HG02678 (cell line): ENCODE measurements at regions not wholly inside any gene's neighbourhood (a gene's known extent, or its start where the extent isn't known, plus 50 kb on each side); places are given as distances from the start of the nearest gene placed in this dataset.
A peak's percentile ranks its signal among the peaks of the same experiment; 100 is the strongest.

Experiments
- ATAC-seq: cut with Tn5 transposase; IDR thresholded peaks from one replicate; pipeline ENCODE4 v1.9.1; 2021; ENCODE audit warnings: mild to moderate bottlenecking, moderate library complexity; ENCODE audit not compliant: unreplicated experiment

DNA sequence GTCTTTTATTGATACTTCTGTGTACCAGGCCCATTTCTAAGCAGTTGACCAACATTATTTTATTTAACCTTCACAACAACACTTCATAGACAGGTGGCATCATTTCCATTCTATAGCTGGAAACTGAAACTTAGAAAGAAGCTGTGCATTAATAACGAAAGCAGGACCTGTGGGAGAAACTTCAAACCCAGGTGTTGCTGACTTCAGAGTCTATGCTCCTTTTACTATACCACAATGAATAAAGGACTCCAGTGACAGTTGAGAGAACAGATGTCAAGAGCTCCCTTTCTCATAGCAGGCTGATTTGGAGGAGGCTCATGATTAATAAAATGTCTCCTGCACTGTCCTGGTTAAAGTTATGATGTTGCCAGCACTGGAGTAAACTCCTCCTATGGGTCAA, 56.6 kb upstream of the POU3F2 start:
- ATAC-seq = peak; percentile 100

DNA sequence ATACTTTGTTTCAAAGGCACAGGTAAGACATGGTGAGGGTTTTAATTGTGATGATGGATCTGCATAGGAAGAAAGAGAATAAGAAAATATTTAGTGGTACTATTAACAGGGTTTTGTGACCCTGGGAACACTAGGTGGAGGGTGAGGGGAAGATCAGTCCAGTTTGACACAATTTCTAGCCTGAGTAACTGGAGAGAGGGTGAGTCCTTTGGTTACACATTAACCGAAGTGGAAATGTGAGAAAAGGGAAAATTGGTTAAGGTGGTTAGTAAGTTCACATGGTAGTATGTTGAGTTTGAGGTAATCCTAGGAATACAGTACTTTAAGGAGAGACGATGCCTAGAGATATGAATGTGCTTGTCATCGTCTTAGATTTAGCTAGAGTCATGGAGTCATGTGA, 54.8 kb upstream of the POU3F2 start:
- no peak for ATAC-seq

DNA sequence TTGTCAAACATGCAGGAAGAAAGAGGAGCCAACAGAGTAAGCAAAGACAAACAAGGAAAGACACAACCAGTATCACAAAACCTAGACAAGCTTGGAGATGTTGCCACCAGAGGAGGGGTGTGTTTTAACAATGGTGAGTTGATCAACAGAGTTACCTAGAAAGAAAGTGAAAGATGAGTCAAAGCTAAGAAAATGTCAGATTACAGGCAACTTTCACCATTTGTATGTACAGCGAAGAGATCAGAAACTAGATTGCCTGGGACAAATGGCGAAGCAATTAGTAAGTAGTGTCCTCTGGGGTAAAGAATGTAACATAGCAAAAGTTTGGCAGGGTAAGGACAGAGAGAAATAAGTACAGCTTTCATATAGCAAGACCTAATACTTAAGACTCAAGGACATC, 51.6 kb upstream of the POU3F2 start:
- ATAC-seq = no peak

DNA sequence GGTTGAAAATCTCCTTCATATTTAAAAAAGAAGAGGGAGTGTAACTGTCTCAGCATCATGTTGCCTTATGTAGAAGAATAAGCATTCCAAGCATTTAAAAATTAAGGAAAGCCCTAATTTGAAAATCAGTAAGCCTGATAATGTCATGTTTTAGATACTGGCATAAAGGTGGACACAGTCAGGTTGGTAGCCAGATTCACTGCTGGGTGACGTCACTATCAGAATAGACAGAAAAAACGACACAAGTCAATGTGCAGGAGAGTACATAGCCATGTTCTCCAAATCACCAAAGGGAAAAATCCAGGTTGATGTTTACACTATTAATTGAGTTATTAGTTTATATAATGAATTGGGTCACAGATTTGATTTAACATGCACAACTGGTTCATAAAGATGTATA, 50.8 kb upstream of the POU3F2 start:
- no peak for ATAC-seq
